ENCODE measurements at regions not wholly inside any gene's neighbourhood (a gene's known extent, or its start where the extent isn't known, plus 50 kb on each side); places are given as distances from the start of the nearest gene placed in this dataset.
A peak's percentile ranks its signal among the peaks of the same experiment; 100 is the strongest.

GRCh38 chr6:102333736-102334135 lies 940.2 kb downstream of the GRIK2 start:
- H3K9me3 ChIP-seq: no peaks in the 10 kb centered on the region

GRCh38 chr6:102327697-102328225 lies 934.3 kb downstream of the GRIK2 start:
- intact Hi-C loops (cut with DNase I): no loop called here
- TF ChIP-seq, protein P1, sequence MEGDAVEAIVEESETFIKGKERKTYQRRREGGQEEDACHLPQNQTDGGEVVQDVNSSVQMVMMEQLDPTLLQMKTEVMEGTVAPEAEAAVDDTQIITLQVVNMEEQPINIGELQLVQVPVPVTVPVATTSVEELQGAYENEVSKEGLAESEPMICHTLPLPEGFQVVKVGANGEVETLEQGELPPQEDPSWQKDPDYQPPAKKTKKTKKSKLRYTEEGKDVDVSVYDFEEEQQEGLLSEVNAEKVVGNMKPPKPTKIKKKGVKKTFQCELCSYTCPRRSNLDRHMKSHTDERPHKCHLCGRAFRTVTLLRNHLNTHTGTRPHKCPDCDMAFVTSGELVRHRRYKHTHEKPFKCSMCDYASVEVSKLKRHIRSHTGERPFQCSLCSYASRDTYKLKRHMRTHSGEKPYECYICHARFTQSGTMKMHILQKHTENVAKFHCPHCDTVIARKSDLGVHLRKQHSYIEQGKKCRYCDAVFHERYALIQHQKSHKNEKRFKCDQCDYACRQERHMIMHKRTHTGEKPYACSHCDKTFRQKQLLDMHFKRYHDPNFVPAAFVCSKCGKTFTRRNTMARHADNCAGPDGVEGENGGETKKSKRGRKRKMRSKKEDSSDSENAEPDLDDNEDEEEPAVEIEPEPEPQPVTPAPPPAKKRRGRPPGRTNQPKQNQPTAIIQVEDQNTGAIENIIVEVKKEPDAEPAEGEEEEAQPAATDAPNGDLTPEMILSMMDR (IDR thresholded peaks at IDR 0.05): no peak
- no peaks in the 10 kb centered on the region for H3K4me1 ChIP-seq
- no peaks in the 10 kb centered on the region for H3K9me3 ChIP-seq
- H3K36me3 ChIP-seq: no peaks in the 10 kb centered on the region
- H3K27me3 ChIP-seq: no peaks in the 10 kb centered on the region
- WGBS, 2 donors: 62 to 76% methylated on average over 4 of the region's 4 CpGs
- no peak overlapping the region for H3K4me3 ChIP-seq
- no peak for FAIRE-seq
- peak in 1 of 6 donors; percentile 31 for DNase-seq
- no peak for ATAC-seq
- H3K27ac ChIP-seq: no peak overlapping the region

More at GRCh38 chr6:102333736-102334135, 940.2 kb downstream of the GRIK2 start:
- H3K27me3 ChIP-seq: no peaks in the 10 kb centered on the region
- peak in 1 of 6 donors; percentile 9 for DNase-seq
- no peaks in the 10 kb centered on the region for H3K36me3 ChIP-seq
- no peaks in the 10 kb centered on the region for H3K4me1 ChIP-seq
- FAIRE-seq: no peak
- ATAC-seq: no peak
- TF ChIP-seq, protein P1 (IDR thresholded peaks at IDR 0.05): no peak
- no peak overlapping the region for H3K27ac ChIP-seq
- intact Hi-C loops (cut with DNase I): no loop called here
- no peak overlapping the region for H3K4me3 ChIP-seq
- 66 to 78% methylated on average over 8 of the region's 8 CpGs for WGBS, 2 donors

- Histone ChIP-seq H3K4me3 (no peak overlapping the region), H3K36me3 (no peaks in the 10 kb centered on the region), H3K4me1 (no peaks in the 10 kb centered on the region), H3K9me3 (no peaks in the 10 kb centered on the region), H3K27me3 (no peaks in the 10 kb centered on the region), H3K27ac (no peak overlapping the region)
- intact Hi-C loops (cut with DNase I): no loop called here
- 37% methylated on average over 1 of the region's 1 CpG for WGBS, 2 donors
- no peak for FAIRE-seq
- ATAC-seq: no peak
- DNase-seq: no peak
- TF ChIP-seq, protein P1 (IDR thresholded peaks at IDR 0.05): no peak
Measured at GRCh38 chr6:102313699-102314098, 920.2 kb downstream of the GRIK2 start.

- FAIRE-seq (no peak), DNase-seq (no peak), ATAC-seq (no peak)
- Histone ChIP-seq H3K9me3 (no peaks in the 10 kb centered on the region), H3K4me1 (no peaks in the 10 kb centered on the region), H3K27me3 (no peaks in the 10 kb centered on the region), H3K4me3 (no peak overlapping the region), H3K36me3 (no peaks in the 10 kb centered on the region), H3K27ac (no peak overlapping the region)
- intact Hi-C loops (cut with DNase I): no loop called here
- TF ChIP-seq, protein P1 (IDR thresholded peaks at IDR 0.05): no peak
- 71 to 86% methylated on average over 1 of the region's 1 CpG for WGBS, 2 donors
Measured at GRCh38 chr6:102309700-102310099, 916.2 kb downstream of the GRIK2 start.

DNA sequence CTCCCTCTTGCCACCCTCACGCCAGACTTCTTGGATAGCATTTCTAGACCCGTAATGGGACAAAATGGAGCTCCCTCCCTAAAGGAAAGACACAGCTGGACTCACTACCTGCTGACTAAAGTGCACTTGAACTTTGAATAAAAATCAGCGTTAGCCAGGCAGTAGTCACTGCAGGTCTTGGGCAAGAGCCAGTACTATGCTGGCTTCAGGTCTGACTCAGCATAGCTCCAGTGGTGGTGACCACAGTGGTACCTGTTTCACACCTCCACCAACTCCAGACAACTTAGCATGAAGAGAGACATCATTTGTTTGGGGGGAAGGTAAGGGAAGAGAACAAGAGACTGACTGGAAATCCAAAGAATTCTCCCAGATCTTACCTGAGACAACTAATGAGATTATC lies 906.8 kb downstream of the GRIK2 start:
- Histone ChIP-seq H3K9me3 (no peaks in the 10 kb centered on the region), H3K36me3 (no peaks in the 10 kb centered on the region), H3K4me1 (no peaks in the 10 kb centered on the region), H3K27me3 (no peaks in the 10 kb centered on the region), H3K4me3 (no peak overlapping the region), H3K27ac (no peak overlapping the region)
- ATAC-seq (no peak), FAIRE-seq (no peak), DNase-seq (no peak)
- intact Hi-C loops (cut with DNase I): no loop called here
- WGBS, 2 donors: 54 to 79% methylated on average over 3 of the region's 3 CpGs
- TF ChIP-seq, protein P1 (IDR thresholded peaks at IDR 0.05): no peak

Measured in pancreas (tissue), 10 donors.